IgD-negative memory B cell (primary cell): ENCODE measurements at regions not wholly inside any gene's neighbourhood (a gene's known extent, or its start where the extent isn't known, plus 50 kb on each side); places are given as distances from the start of the nearest gene placed in this dataset.
A peak's percentile ranks its signal among the peaks of the same experiment; 100 is the strongest.

Source experiments
- H3K27ac Mint-ChIP-seq, 3 donors: one replicate each; pipeline ENCODE4 v1.8.0; 2020 to 2022; ENCODE audit warnings: mild to moderate bottlenecking in 3 of 3, mixed read lengths in 3 of 3, moderate library complexity in 1 of 3
- H3K27me3 Mint-ChIP-seq: one replicate; pipeline ENCODE4 v1.8.0; 2021; ENCODE audit warnings: mixed read lengths
- H3K36me3 Mint-ChIP-seq: one replicate; pipeline ENCODE4 v1.8.0; 2020; ENCODE audit warnings: mild to moderate bottlenecking, mixed read lengths
- H3K4me1 Mint-ChIP-seq, 3 donors: one replicate each; pipeline ENCODE4 v1.8.0; 2020 to 2022; ENCODE audit warnings: mixed read lengths in 3 of 3, mild to moderate bottlenecking in 1 of 3
- H3K4me3 Mint-ChIP-seq, 4 donors: one replicate each; pipeline ENCODE4 v1.8.0; 2020 to 2022; ENCODE audit warnings: mild to moderate bottlenecking in 4 of 4, mixed read lengths in 4 of 4, moderate library complexity in 3 of 4
- H3K9me3 Mint-ChIP-seq, 3 donors: one replicate each; pipeline ENCODE4 v1.8.0; 2020 to 2021; ENCODE audit warnings: mixed read lengths in 3 of 3, mild to moderate bottlenecking in 1 of 3

DNA sequence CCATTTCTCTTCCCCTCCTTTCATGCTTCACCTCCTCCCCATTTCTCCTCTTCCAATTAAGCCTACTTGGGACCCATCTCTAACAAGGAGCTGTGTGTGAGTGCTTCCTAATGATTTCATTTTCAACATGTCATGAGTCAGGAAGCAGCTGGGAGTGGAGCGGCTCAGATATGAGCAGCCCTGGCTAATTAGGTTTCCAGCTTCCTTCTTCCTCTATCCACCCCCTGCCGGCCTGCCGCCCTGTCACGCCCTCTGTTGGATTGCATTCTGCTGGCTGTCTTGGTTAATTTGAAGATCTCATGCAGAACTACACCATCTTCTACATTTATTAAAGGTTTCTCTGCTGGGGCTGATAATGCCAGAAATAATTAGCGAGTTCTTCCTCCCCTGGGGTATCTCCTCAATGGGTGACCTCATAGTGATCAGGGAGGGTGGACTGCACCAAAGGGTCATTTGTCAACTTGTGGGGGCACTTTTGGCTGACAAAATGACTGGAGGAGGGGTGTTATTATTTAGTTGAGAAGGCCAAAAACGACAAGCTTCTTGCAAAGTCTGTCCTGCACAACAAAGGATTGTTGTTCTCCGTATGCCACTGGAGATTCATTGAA, 300.9 kb upstream of the SRRM4 start:
- Mint-ChIP-seq H3K9me3 (peaks cover 3 to 10% (median 7%) of the 10 kb centered on the region in 3 donors), H3K27me3 (peaks cover 7% of the 10 kb centered on the region)

DNA sequence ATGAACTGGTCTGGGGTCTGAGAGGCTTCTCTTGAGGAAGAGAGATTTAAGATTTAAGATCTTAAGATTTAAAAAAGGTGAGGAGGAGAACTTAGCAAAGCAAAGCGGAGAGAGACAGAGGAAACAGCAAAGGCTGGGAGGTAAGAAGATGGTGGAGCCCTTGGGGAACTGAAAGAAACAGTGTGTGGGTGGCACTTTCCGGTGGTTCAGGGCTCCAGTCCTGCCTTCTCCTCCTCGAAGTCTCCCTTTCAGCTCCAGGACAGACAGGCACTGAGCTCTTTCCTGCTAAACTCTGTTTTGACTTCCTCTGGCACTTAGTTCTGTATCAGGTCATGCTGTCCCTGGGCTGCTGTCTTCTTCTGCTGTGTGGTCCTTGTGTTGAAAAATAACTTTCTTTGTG, 298.7 kb upstream of the SRRM4 start:
- H3K27ac Mint-ChIP-seq, result no peak overlapping the region
- H3K4me1 Mint-ChIP-seq, result peaks cover 7 to 12% (median 8%) of the 10 kb centered on the region in 3 donors
- H3K9me3 Mint-ChIP-seq, result peaks cover 2 to 8% (median 3%) of the 10 kb centered on the region in 3 donors
- peak overlapping the region in 1 of 4 donors; percentile 56 for H3K4me3 Mint-ChIP-seq
- no peaks in the 10 kb centered on the region for H3K36me3 Mint-ChIP-seq
- H3K27me3 Mint-ChIP-seq, result peaks cover 8% of the 10 kb centered on the region

More for the DNA sequence above, 300.9 kb upstream of the SRRM4 start:
- H3K36me3 Mint-ChIP-seq, result no peaks in the 10 kb centered on the region
- peaks cover 7 to 12% (median 8%) of the 10 kb centered on the region in 3 donors for H3K4me1 Mint-ChIP-seq
- H3K4me3 Mint-ChIP-seq, result no peak overlapping the region
- no peak overlapping the region for H3K27ac Mint-ChIP-seq

DNA sequence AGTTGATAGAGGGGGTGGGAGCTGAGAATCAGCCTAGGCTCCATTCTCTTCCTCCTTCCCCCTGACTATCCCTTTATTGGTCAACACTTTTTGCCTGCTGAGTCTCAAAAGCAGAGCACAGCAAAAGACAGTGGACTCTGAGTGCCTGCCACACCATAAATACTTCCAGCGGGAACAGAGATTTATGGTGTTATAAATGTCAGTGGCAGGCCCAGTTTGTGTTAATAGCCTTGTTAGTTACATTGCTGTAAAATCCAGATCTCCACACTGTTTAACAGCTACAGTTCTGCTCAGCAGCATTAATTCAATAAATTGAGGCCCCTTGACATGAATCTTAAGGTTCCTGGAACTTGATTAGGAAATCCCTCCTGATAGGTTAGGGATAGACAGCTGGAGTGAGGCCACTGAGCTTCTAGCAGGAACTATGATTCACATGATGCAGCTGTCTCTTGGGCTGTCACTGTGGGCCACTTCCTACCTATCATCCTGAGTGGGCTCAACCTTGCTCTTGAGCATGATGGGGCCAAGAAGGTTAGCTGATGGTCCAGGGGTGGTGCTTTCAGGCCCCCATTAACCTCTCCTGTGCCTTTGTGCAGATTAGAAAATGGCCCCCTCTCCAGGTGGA, 295.2 kb upstream of the SRRM4 start:
- no peak overlapping the region for H3K4me3 Mint-ChIP-seq
- H3K27me3 Mint-ChIP-seq, result peaks cover 3% of the 10 kb centered on the region
- H3K36me3 Mint-ChIP-seq, result no peaks in the 10 kb centered on the region

DNA sequence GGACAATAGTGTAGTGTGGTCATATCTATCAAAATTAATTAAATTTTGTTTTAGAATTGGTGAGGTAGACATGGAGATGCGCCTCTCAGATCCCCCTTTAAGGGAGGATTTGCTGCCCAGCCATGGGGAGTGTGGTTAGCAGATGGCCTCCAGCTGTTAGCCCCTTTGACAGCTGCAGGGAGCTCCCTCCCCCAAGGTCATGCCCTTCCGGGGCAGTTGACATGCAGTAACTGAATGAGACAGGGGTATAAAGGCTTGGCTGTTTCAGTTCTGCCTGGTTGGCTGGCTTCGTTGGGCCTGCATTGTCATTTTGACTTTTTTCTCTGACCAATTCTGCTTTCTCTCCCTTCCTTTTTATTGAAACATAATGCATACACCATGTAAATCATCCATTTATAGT, 291.5 kb upstream of the SRRM4 start:
- Mint-ChIP-seq H3K27ac (no peak overlapping the region), H3K9me3 (peaks cover 1 to 4% (median 3%) of the 10 kb centered on the region in 3 donors), H3K36me3 (no peaks in the 10 kb centered on the region), H3K27me3 (peaks cover 1% of the 10 kb centered on the region), H3K4me3 (no peak overlapping the region), H3K4me1 (no peaks in the 10 kb centered on the region)

More for the DNA sequence above, 295.2 kb upstream of the SRRM4 start:
- H3K9me3 Mint-ChIP-seq, result peaks cover 0 to 8% (median 3%) of the 10 kb centered on the region in 3 donors
- peaks cover 7 to 12% (median 8%) of the 10 kb centered on the region in 3 donors for H3K4me1 Mint-ChIP-seq
- H3K27ac Mint-ChIP-seq, result no peak overlapping the region

DNA sequence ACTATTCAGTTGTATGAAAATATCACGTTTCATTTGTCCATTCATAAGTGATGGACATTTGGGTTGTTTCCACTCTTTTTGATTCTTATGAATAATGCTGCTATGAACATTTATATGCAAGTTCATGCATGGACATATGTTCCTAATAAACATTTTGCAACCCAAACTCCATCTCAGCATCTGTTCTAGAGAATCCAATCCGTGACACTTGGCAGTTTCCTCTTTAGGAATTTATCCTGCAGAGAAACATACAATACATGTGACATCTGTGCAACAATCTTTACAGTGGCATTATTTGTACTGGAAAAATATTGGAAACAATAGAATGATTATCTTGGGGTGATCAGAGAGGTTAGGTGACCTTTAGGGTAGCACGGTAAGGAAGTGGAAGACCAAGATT, 290.8 kb upstream of the SRRM4 start:
- Mint-ChIP-seq H3K27me3 (peaks cover 1% of the 10 kb centered on the region), H3K27ac (no peak overlapping the region), H3K4me3 (no peak overlapping the region), H3K4me1 (no peaks in the 10 kb centered on the region), H3K36me3 (no peaks in the 10 kb centered on the region), H3K9me3 (peaks cover 0 to 5% (median 1%) of the 10 kb centered on the region in 3 donors)

DNA sequence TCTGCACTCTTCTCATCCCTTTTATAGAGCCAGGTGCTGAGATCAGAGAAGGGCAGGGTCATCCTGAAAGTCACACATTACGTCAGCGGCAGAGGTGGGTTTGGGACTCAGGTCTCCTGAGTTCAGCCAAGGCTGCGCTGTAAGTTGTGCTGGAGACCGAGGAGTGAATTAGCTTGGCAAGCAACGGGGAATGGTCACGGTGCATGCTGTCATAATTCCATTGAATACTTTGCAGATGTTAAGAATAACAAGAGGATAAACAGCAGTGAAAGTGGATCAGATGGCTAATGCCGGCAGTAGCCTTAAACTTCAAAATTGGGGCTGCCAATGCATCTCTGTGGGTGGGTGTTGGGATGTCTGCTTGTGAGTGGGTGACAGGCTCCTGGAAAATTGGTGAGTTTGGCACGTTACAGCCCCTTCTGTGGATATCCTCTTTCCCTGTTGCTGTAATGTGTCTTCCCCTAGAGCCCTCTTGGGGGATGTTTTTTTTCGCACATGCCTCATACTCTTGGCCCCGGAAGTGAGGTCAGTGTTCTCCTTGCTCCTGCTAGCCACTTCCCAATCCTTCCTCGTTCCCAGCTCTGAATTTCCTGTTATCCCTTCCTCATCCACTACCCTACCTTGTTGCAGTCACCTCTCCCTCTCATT, 287.1 kb upstream of the SRRM4 start:
- no peak overlapping the region for H3K27ac Mint-ChIP-seq
- no peaks in the 10 kb centered on the region for H3K4me1 Mint-ChIP-seq
- H3K9me3 Mint-ChIP-seq, result peaks cover 0 to 8% (median 5%) of the 10 kb centered on the region in 3 donors

DNA sequence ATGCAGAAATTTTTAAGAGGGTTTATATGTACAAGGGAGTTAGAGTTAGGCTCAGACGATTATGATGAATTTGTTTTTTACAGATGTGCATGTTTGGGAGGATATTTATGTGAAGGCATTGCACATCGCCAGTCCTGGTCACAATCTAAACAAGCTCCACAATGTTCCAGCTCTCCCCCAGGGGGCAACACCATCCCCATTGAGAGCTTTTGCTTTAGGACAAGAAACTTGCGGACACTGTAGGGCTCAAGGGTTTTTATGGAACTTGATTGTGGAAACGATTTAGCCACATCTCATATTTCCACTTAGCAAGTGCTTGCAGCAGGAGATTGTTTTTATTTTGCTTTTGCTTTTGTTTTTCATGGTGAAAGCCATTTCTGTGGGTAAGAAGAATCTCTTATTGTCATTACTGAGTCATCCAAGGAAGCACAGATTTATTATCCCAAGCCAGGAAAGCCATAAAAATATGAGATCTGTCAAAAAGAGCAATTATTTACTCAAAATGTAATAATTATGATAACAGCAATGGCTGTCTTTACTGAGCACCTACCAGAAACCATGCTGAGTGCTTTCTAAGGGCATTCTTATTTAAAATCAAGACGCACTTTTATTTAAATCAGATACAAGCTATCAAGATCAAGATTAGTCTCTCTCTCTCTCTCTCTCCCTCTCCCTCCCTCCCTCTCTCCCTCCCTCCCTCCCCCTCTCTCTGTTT, 276.7 kb upstream of the SRRM4 start:
- Mint-ChIP-seq H3K4me1 (no peaks in the 10 kb centered on the region), H3K9me3 (peaks cover 8 to 9% (median 9%) of the 10 kb centered on the region in 3 donors), H3K4me3 (no peak overlapping the region), H3K27me3 (no peaks in the 10 kb centered on the region), H3K27ac (no peak overlapping the region), H3K36me3 (no peaks in the 10 kb centered on the region)

More for the DNA sequence above, 287.1 kb upstream of the SRRM4 start:
- no peak overlapping the region for H3K4me3 Mint-ChIP-seq
- no peaks in the 10 kb centered on the region for H3K27me3 Mint-ChIP-seq
- H3K36me3 Mint-ChIP-seq, result no peaks in the 10 kb centered on the region

DNA sequence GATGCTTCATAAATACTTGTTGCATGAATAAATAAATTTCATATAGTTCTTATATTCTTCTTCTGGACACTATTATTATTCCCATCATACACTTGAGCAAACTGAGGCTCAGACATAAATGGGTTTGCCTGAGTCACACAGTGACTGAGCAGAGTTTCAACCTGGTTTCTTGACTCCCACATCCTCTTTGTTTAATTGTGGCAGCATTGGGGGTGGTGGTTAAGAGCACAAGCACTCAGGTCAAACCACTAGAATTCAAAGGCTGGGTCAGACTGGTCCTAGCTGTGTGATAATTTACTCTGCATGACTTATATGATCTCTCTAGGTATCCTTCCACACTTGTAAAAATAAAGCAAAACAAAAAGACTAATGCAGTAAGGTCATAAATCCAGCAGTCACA, 274.9 kb upstream of the SRRM4 start:
- Mint-ChIP-seq H3K4me3 (no peak overlapping the region), H3K36me3 (no peaks in the 10 kb centered on the region), H3K4me1 (no peaks in the 10 kb centered on the region), H3K27ac (no peak overlapping the region), H3K9me3 (peaks cover 2 to 10% (median 3%) of the 10 kb centered on the region in 3 donors), H3K27me3 (peaks cover 3% of the 10 kb centered on the region)

DNA sequence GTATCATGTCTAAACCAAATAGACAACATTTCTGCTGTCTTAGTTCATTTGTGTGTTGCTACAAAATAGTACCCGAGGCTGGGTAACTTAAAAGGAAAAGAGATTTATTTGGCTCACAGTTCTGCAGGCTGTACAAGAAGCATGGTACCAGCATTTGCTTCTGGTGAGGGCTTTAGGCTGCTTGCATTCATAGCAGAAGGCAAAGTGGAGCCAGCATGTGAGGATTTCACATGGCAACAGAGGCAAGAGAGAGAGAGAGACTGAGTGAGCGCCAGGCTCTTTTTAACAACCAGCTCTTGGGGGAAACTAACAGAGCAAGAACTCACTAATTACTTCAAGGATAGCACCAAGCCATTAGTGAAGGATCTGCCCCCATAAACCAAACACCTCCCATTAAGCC, 271.4 kb upstream of the SRRM4 start:
- H3K4me3 Mint-ChIP-seq, result no peak overlapping the region
- no peak overlapping the region for H3K27ac Mint-ChIP-seq
- H3K36me3 Mint-ChIP-seq, result no peaks in the 10 kb centered on the region
- H3K4me1 Mint-ChIP-seq, result no peaks in the 10 kb centered on the region
- peaks cover 3% of the 10 kb centered on the region for H3K27me3 Mint-ChIP-seq
- peaks cover 2 to 15% (median 5%) of the 10 kb centered on the region in 3 donors for H3K9me3 Mint-ChIP-seq

DNA sequence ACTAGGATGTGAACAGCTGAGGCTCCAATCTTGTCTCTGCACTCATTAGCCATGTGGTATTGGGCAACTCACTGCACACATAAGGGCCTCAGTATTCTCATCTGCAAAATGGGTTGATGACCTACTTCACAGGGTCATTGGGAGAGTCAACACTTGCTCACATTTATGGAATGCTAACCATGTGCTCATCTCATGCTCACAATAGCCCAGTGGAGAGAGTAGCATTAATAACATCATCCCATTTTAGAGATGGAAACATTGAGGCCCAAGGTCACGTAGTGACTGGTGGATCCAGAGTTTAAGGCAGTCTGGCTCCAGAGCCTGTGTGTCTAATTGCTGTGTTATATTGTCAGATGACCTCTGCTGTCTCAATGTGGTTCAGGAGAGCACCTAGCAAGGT, 270.2 kb upstream of the SRRM4 start:
- H3K9me3 Mint-ChIP-seq, result peaks cover 2 to 13% (median 12%) of the 10 kb centered on the region in 3 donors
- H3K4me1 Mint-ChIP-seq, result no peaks in the 10 kb centered on the region
- no peak overlapping the region for H3K4me3 Mint-ChIP-seq
- H3K27ac Mint-ChIP-seq, result no peak overlapping the region
- peaks cover 3% of the 10 kb centered on the region for H3K27me3 Mint-ChIP-seq
- no peaks in the 10 kb centered on the region for H3K36me3 Mint-ChIP-seq

DNA sequence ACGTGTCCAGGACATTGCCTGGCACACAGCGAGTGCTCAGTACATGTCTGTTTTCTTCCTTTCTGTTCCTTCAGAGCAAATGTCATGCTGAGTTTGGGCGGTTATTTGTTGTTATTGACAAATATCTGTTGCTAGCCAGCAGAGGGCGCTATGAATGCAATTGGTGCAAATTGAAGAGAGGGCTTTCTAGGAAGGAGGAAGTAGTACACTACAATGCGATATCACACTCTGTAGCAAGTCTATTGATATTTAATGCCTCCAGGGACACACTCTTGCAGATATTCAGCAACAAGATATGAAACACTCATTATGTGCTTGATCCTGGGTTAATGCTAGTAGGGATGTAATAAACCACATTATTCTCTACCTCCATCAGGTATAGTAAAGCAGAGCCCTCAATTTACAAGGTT, 267.3 kb upstream of the SRRM4 start:
- H3K4me1 Mint-ChIP-seq, result no peaks in the 10 kb centered on the region
- H3K27me3 Mint-ChIP-seq, result peaks cover 3% of the 10 kb centered on the region
- no peak overlapping the region for H3K27ac Mint-ChIP-seq
- peaks cover 2 to 13% (median 7%) of the 10 kb centered on the region in 3 donors for H3K9me3 Mint-ChIP-seq
- H3K4me3 Mint-ChIP-seq, result peak overlapping the region in 1 of 4 donors; percentile 44
- H3K36me3 Mint-ChIP-seq, result no peaks in the 10 kb centered on the region

DNA sequence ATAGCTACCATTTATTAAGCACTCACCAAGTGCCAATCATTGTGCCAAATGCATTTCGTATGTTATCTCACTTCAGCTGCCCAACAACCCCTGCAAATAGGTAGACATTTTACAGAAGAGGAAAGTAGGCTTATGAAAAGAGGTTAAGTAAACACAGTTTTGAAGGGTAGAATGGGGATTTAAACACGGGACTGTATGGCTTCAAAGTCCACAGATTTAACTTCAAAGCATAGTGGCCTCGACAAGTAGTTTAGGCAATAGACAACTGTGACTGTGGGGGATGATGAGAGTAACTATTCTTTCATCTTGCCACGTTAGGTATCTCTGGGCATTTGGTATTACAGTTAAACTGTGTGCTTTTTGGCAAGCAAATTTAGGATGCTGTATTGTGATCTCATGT, 266.8 kb upstream of the SRRM4 start:
- no peak overlapping the region for H3K27ac Mint-ChIP-seq
- peaks cover 3% of the 10 kb centered on the region for H3K27me3 Mint-ChIP-seq
- no peak overlapping the region for H3K4me3 Mint-ChIP-seq
- no peaks in the 10 kb centered on the region for H3K4me1 Mint-ChIP-seq
- peaks cover 2 to 13% (median 7%) of the 10 kb centered on the region in 3 donors for H3K9me3 Mint-ChIP-seq
- no peaks in the 10 kb centered on the region for H3K36me3 Mint-ChIP-seq

DNA sequence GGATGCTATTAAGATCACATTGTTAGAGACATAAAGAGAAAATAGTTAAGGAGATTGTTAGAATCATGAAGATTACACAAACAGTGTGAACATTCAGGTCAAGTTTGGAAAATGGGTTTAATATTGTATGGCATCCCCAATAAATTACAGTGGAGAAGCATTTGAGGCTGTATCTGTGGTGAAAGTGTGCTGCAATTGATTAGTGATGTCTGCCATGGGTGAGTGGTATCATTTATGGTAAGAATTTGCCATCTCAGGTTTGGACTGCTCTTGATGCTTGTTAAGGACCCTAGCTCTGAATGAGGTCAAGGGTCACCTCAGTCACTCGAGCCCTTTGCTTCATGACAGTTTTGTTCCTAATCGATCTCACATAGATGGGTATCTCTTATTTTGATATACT, 265.7 kb upstream of the SRRM4 start:
- Mint-ChIP-seq H3K9me3 (peaks cover 3 to 13% (median 7%) of the 10 kb centered on the region in 3 donors), H3K27me3 (peaks cover 2% of the 10 kb centered on the region), H3K36me3 (no peaks in the 10 kb centered on the region), H3K27ac (no peak overlapping the region), H3K4me3 (no peak overlapping the region), H3K4me1 (no peaks in the 10 kb centered on the region)

DNA sequence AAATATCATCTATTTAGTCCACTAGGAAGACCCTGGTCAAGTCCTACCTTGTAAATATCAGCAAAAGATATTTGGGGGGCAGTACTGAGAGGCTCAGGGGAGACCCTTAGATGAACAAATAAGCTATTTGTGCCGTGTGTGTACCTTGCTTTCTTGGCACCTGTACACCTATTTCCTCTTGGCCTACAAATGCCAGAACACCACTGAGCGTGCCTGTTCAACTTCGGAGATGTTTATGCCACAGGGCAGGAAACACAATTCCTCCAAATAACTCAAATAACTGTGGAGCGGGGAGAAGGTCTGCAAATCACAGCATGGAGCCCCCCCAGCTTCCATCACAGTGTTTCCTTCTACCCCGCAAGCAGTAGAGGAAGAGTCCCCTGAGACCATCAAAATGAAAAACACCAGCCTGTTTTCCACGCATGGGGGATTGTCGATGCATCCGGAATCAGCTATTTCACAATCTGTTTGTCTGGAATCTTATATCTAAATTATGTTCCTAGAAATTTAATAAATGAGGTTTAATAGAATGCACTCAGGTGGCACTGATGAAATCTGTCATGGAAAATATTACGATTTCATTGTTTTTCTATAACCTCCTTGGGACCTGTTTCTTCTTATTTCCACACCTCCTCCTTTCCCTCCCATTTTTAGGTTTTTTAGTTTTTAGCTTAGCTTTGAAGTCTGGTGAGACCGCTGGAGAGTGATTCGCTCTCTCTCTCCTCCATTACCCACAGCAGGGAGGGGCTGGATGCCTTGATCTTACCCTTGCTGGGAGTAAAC, 254.0 kb upstream of the SRRM4 start:
- Mint-ChIP-seq H3K9me3 (peaks cover 2 to 5% (median 4%) of the 10 kb centered on the region in 3 donors), H3K4me3 (no peak overlapping the region), H3K4me1 (no peaks in the 10 kb centered on the region), H3K27ac (no peak overlapping the region), H3K36me3 (no peaks in the 10 kb centered on the region), H3K27me3 (peaks cover 3% of the 10 kb centered on the region)
